Stimulated activated CD4-positive, alpha-beta T cell treated with anti-CD3 and anti-CD28 coated beads, TNF-alpha, amount 100 ng/mL, for 24 hours (primary cell): ENCODE measurements at regions not wholly inside any gene's neighbourhood (a gene's known extent, or its start where the extent isn't known, plus 50 kb on each side); places are given as distances from the start of the nearest gene placed in this dataset.
"Not testable (repeated sequence)": the region's sequence is repeated elsewhere in the genome, so short reads cannot be mapped to it uniquely, and the experiment has no call there.

ENCODE experiments used
- DNase-seq, 3 experiments: peaks; one replicate each; pipeline ENCODE4 v3.0.0-alpha.2; 2020; ENCODE audit warnings: low read depth in 3 of 3

DNA sequence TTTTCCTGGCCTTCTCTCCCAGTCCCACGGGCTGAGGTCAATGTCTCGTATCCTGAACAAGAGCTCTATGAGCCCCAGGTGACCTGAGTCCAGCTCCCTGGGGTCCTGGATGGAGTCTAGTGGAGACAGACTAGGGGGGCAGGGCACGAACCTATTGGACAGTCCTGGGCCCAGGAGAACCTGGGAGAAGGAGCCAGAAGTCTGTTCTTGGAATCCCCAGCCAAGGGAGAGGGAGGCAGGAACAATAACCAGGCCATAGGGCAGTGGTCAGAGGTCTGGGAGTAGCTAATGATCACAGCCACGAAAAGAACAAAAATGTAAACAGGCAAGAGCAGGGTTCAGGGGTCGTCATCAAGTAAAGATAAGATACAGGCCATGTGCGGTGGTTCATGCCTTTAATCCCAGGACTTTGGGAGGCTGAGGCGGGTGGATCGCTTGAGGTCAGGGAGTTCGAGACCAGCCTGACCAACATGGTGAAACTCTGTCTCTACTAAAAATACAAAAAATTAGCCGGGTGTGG is 60.8 kb downstream of the COPRS start:
- no peak for DNase-seq

DNA sequence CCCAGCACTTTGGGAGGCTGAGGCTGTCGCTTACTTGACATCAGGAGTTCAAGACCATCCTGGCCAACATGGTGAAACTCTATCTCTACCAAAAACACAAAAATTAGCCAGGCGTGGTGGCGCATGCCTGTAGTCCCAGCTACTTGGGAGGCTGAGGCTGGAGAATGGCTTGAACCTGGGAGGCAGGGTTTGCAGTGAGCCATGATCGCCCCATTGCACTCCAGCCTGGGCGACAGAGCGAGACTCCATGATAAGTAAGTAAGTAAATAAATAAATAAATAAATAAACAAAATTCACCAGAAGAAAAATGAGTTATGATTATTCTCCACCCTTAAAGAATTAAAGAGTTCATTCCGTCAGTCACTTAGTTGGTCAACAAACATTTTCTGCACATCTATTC is 63.1 kb downstream of the COPRS start:
- not testable (repeated sequence) for DNase-seq

DNA sequence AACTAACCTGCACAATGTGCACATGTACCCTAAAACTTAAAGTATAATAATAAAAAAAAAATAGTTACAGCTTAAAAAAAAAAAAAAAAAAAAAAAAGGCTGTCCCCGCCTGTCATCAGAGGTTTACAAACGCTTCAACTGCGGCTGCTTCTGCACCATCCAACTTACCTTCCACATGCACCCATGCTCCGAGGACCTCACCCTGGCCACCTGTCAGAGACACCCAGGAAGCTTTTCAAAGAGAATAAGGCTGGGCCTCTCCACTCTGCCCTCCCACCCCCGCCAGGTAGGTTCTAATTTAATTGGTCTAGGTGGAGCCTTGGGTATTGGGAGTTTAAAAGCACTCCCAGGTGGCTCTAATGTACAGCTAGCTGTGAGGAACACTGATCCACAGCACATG is 64.9 kb downstream of the COPRS start:
- no peak for DNase-seq

- DNase-seq, result not testable (repeated sequence)
Observed at GRCh38 chr17:31793634-31794033, 65.4 kb downstream of the COPRS start.

DNA sequence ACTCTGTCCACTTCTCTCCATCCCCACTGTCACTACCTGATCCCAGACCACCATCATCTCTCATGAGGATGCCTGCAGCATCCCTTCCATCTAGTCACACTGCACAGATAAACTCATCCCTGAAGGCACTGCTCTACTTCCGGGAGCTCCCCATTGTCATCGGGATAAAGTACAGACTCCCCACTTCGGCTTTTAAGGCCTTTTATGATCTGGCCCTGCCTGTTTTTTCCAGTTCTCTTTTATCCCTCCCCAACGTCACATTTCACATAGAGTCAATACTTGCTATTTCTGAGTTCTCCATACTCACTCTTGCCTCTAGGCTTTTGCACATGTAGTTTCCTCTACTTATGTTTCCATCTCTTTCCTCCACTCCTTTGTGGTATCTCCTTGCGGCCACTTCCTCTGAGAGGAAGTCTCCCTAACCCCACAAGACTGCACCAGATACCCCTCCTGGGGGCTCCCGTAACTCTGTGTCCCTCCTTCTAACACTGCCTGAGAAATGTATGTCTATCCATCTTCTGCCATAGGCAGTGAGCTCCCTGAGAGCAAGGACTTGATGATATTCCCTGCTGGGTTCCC is 66.9 kb downstream of the COPRS start:
- DNase-seq, result no peak

DNA sequence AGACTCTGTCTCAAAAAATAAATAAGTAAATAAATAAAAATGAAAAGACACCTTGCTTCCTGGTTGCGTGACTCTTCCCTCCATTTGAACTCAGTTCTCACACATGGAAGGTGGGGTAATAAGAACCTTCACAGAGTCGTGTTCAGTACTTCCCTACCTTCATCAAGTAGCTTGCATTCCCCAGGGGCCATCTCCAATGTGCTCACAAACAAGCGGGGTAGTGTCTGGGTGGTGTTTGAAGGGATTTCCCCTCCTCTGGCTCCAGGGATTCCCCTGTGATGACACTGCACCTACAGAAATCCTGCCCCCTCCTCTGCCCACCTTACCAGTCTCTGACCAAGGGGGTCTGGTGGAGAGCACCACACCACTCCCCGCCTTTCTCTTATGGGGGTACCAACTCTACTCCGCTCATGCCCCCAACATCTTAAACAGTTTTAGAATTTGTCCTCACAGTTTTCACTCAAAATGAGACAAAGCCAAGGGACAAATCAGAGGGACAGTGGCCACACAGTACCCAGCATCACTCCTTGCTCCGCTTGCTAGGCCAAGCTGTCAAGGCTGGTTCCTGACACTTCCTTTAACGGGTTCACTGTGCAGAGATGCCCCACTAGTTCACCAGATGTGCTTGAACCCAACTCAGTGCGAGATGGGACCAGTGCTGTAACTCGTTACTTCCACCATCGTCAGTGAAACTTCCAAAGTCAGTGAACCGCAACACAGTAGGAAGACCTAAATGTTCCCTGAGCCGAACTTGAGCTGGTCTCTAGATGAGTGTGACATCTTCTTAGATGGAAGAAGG is 69.1 kb downstream of the COPRS start:
- no peak for DNase-seq

GRCh38 chr17:31788956-31789355 is 70.1 kb downstream of the COPRS start:
- DNase-seq, result no peak

GRCh38 chr17:31788571-31788946 is 70.5 kb downstream of the COPRS start:
- no peak for DNase-seq

- DNase-seq, result no peak
Observed at GRCh38 chr17:31787857-31788570, 71.0 kb downstream of the COPRS start.

GRCh38 chr17:31786796-31787481 is 72.1 kb downstream of the COPRS start:
- no peak for DNase-seq

GRCh38 chr17:31780483-31780882 is 78.6 kb downstream of the COPRS start:
- DNase-seq, result no peak

DNA sequence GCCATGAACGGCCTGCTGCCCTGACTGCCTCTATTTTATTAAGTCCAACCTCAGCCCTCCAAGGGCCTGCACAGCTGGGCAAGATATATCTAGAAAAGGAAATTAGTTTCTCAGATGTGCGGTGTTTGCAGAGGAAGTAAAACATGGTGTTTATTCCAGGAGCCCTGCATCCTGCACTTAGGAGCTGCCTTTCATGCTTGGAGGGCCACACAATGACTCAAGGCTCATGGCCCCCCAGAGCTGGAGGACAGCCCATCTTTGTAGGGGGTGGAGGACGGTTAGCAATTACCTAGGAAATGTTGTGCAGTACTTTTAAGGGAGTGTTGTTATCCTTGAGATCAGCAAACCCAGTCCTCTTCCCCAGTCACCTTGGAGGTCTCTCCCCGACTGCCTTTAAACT is 80.5 kb downstream of the COPRS start:
- no peak for DNase-seq

- DNase-seq, result not testable (repeated sequence)
Observed at GRCh38 chr17:31771328-31771727, 87.7 kb downstream of the COPRS start.

- not testable (repeated sequence) for DNase-seq
Observed at GRCh38 chr17:31770501-31770900, 88.5 kb downstream of the COPRS start.

GRCh38 chr17:31761836-31762510 is 97.1 kb downstream of the COPRS start:
- DNase-seq, result not testable (repeated sequence)

- DNase-seq, result no peak
Observed at GRCh38 chr17:31758646-31759045, 100.4 kb downstream of the COPRS start.

DNA sequence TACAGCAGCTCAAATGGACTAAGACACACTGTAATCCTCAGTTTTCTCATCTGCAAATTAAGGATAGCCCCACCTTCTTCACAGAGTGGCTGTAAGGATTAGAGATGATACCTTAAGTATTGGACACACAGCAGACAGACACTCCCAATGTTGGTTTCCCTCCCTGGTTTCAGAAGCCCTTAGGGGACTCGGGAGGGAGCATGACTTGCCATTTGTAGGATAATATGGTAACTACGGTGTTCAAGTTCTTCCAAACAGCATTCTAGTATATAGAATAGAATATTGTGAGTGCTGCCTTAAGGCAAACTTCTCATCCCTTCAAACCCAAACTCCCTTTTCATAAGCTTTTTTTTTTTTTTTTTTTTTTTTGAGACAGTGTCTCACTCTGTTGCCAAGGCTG is 101.9 kb downstream of the COPRS start:
- DNase-seq, result no peak

- no peak for DNase-seq
Observed at GRCh38 chr17:31754239-31754945, 104.7 kb downstream of the COPRS start.

- no peak for DNase-seq
Observed at GRCh38 chr17:31753011-31753410, 106.0 kb downstream of the COPRS start.

DNA sequence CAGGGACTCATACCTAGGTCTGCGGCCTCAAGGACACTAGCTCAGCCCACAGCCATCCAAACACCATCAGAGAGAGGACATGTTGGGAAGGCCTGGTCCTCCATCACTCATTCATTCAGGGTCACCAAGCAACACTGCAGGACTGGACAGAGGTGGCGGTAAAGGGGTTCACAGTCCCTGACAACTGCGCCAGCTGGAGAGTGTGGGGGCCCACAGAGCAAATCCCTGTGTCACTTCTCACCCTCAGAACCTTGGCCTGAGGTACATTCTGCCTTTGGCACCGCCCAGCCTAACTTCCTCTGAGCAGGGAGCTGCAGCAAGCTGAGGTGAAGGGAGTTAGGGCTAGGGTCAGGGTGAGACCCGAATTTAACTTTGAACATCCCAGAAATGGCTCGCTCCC is 106.5 kb downstream of the COPRS start:
- no peak for DNase-seq

DNA sequence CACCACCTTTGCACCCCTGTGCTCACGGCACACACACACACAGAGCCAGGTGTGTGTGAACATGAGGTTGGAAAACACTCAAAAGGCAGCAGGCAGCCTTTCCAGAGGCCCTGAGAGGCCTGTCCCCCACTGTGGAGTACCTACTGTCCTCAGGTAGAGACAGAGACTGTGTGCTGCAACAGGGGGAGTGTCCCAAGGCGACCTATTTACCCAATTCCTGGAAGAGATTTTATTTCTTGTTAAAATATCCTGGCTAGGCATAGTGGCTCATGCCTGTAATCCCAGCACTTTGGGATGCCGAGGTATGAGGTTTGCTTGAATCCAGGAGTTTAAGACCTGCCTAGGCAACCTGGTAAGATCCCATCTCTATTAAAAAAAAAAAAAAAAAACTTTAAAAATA is 108.5 kb downstream of the COPRS start:
- no peak for DNase-seq
